Endothelial cell (in vitro differentiated cells): ENCODE measurements at regions not wholly inside any gene's neighbourhood (a gene's known extent, or its start where the extent isn't known, plus 50 kb on each side); places are given as distances from the start of the nearest gene placed in this dataset.

Experiments used
- DNase-seq: peaks from one replicate; pipeline ENCODE4 v3.0.0; 2021; ENCODE audit warnings: low spot score
- H3K27ac Mint-ChIP-seq: one replicate; pipeline ENCODE4 v1.8.0; 2021; ENCODE audit warnings: mixed read lengths, inconsistent platforms; ENCODE audit not compliant: unreplicated experiment
- H3K27me3 Mint-ChIP-seq: one replicate; pipeline ENCODE4 v1.8.0; 2021; ENCODE audit warnings: mild to moderate bottlenecking, moderate library complexity, mixed read lengths, inconsistent platforms; ENCODE audit not compliant: unreplicated experiment
- H3K36me3 Mint-ChIP-seq: one replicate; pipeline ENCODE4 v1.8.0; 2021; ENCODE audit warnings: mild to moderate bottlenecking, low read depth, mixed read lengths, inconsistent platforms; ENCODE audit not compliant: unreplicated experiment
- H3K4me1 Mint-ChIP-seq: one replicate; pipeline ENCODE4 v1.8.0; 2021; ENCODE audit warnings: mild to moderate bottlenecking, mixed read lengths, inconsistent platforms; ENCODE audit not compliant: unreplicated experiment
- H3K4me3 Mint-ChIP-seq: one replicate; pipeline ENCODE4 v1.8.0; 2021; ENCODE audit warnings: mild to moderate bottlenecking, mixed read lengths, inconsistent platforms; ENCODE audit not compliant: unreplicated experiment
- H3K9me3 Mint-ChIP-seq: one replicate; pipeline ENCODE4 v1.8.0; 2021; ENCODE audit warnings: mixed read lengths, inconsistent platforms; ENCODE audit not compliant: unreplicated experiment
- CTCF ChIP-seq: fragments of 200-600 bp; sonication (generic); IDR thresholded peaks from one replicate; pipeline ENCODE4 v1.5.0; 2021; ENCODE audit warnings: antibody characterized with exemption; ENCODE audit not compliant: unreplicated experiment

GRCh38 chr11:112784323-112785073 lies 176.7 kb upstream of the NCAM1 start:
- Mint-ChIP-seq H3K4me1 (peaks cover 24% of the 10 kb centered on the region), H3K27ac (no peak overlapping the region), H3K27me3 (no peaks in the 10 kb centered on the region), H3K4me3 (no peak overlapping the region), H3K36me3 (peaks cover 4% of the 10 kb centered on the region), H3K9me3 (no peaks in the 10 kb centered on the region)
- DNase-seq = no peak
- no peak for TF ChIP-seq CTCF

GRCh38 chr11:112785149-112785548 lies 176.1 kb upstream of the NCAM1 start:
- H3K36me3 Mint-ChIP-seq = peaks cover 4% of the 10 kb centered on the region
- no peak overlapping the region for H3K27ac Mint-ChIP-seq

GRCh38 chr11:112785719-112786118 lies 175.5 kb upstream of the NCAM1 start:
- no peak for DNase-seq
- H3K27ac Mint-ChIP-seq = no peak overlapping the region
- H3K36me3 Mint-ChIP-seq = peaks cover 4% of the 10 kb centered on the region
- no peak for TF ChIP-seq CTCF
- no peaks in the 10 kb centered on the region for H3K27me3 Mint-ChIP-seq
- H3K4me1 Mint-ChIP-seq = peaks cover 22% of the 10 kb centered on the region
- H3K4me3 Mint-ChIP-seq = no peak overlapping the region
- no peaks in the 10 kb centered on the region for H3K9me3 Mint-ChIP-seq

More at GRCh38 chr11:112785149-112785548, 176.1 kb upstream of the NCAM1 start:
- Mint-ChIP-seq H3K27me3 (no peaks in the 10 kb centered on the region), H3K4me3 (no peak overlapping the region), H3K9me3 (no peaks in the 10 kb centered on the region), H3K4me1 (peaks cover 22% of the 10 kb centered on the region)
- no peak for DNase-seq
- TF ChIP-seq CTCF = no peak

GRCh38 chr11:112786196-112786595 lies 175.0 kb upstream of the NCAM1 start:
- no peak overlapping the region for H3K27ac Mint-ChIP-seq
- H3K27me3 Mint-ChIP-seq = no peaks in the 10 kb centered on the region
- TF ChIP-seq CTCF = no peak
- H3K36me3 Mint-ChIP-seq = peaks cover 4% of the 10 kb centered on the region
- no peaks in the 10 kb centered on the region for H3K9me3 Mint-ChIP-seq
- H3K4me1 Mint-ChIP-seq = peaks cover 22% of the 10 kb centered on the region
- no peak for DNase-seq
- H3K4me3 Mint-ChIP-seq = peak overlapping the region; percentile 6

GRCh38 chr11:112786886-112787530 lies 174.2 kb upstream of the NCAM1 start:
- no peak overlapping the region for H3K4me3 Mint-ChIP-seq
- no peak for DNase-seq
- no peaks in the 10 kb centered on the region for H3K27me3 Mint-ChIP-seq
- peaks cover 22% of the 10 kb centered on the region for H3K4me1 Mint-ChIP-seq
- no peaks in the 10 kb centered on the region for H3K9me3 Mint-ChIP-seq
- no peak for TF ChIP-seq CTCF
- H3K36me3 Mint-ChIP-seq = peaks cover 4% of the 10 kb centered on the region
- H3K27ac Mint-ChIP-seq = no peak overlapping the region
